IMR-90 (cell line): ENCODE measurements at regions not wholly inside any gene's neighbourhood (a gene's known extent, or its start where the extent isn't known, plus 50 kb on each side); places are given as distances from the start of the nearest gene placed in this dataset.

Experiments
- ATAC-seq: fragments of 200-7000 bp; cut with Tn5 transposase; 2 replicates; pipeline ENCODE4 v1.9.1; 2020; ENCODE audit warnings: low read depth, mild to moderate bottlenecking, moderate library complexity
- BruUV-seq: library from RNA; stranded (reverse); fragments of 400-500 nt; replicated peaks from 2 replicates; lab custom pipeline; 2021; lab: Mats Ljungman, UMichigan
- CTCF ChIA-PET: fragments of 300-600 bp; formaldehyde crosslinking; extraction: SDS; loops from one replicate; lab custom pipeline; 2021; ENCODE audit warnings: antibody characterized with exemption; lab: Yijun Ruan, JAX
- POLR2A ChIA-PET: fragments of 300-600 bp; sonication (Branson Sonifier 250); formaldehyde crosslinking; loops from one replicate; lab custom pipeline; 2022; ENCODE audit warnings: antibody characterized with exemption; ENCODE audit not compliant: unreplicated experiment; lab: Charles Lee
- DNase-seq: peaks from one replicate; pipeline ENCODE4 v3.0.0; 2013
- H2AFZ ChIP-seq: replicated peaks from 2 replicates; pipeline ENCODE3; 2013; ENCODE audit warnings: low read length, mild to moderate bottlenecking; ENCODE audit not compliant: poor library complexity
- H2AK5ac ChIP-seq: 2 replicates; pipeline ENCODE4 v1.6.1; 2013; ENCODE audit warnings: low read depth, low read length, inconsistent platforms
- H2AK9ac ChIP-seq: replicated peaks from 2 replicates; pipeline ENCODE3; 2013; ENCODE audit warnings: mild to moderate bottlenecking, low read depth, low read length, moderate library complexity; ENCODE audit not compliant: poor library complexity
- H2BK120ac ChIP-seq: 2 replicates; pipeline ENCODE4 v1.6.1; 2013; ENCODE audit warnings: low read depth, low read length, inconsistent platforms
- H2BK15ac ChIP-seq: 3 replicates; pipeline ENCODE4 v1.6.1; 2013; ENCODE audit warnings: low read depth, low read length, inconsistent platforms
- H2BK20ac ChIP-seq: 2 replicates; pipeline ENCODE4 v1.6.1; 2013; ENCODE audit warnings: low read depth, mild to moderate bottlenecking, inconsistent platforms, low read length, moderate library complexity
- H2BK5ac ChIP-seq: 2 replicates; pipeline ENCODE4 v1.6.1; 2013; ENCODE audit warnings: mild to moderate bottlenecking, low read depth, low read length, inconsistent platforms; ENCODE audit not compliant: poor library complexity, severe bottlenecking
- H3K14ac ChIP-seq: replicated peaks from 2 replicates; pipeline ENCODE4 v1.6.1; 2013; ENCODE audit warnings: low read depth, low read length, inconsistent platforms
- H3K18ac ChIP-seq: 2 replicates; pipeline ENCODE4 v1.6.1; 2013; ENCODE audit warnings: low read depth, low read length, control low read depth
- H3K23ac ChIP-seq: 2 replicates; pipeline ENCODE4 v1.6.1; 2013; ENCODE audit warnings: low read depth, low read length, inconsistent platforms
- H3K27ac ChIP-seq: 2 replicates; pipeline ENCODE4 v1.5.1; 2013; ENCODE audit warnings: mild to moderate bottlenecking, control low read depth, low read length; ENCODE audit not compliant: insufficient read depth
- H3K27me3 ChIP-seq: 2 replicates; pipeline ENCODE4 v1.6.1; 2013; ENCODE audit warnings: low read length; ENCODE audit not compliant: control insufficient read depth, insufficient read depth
- H3K36me3 ChIP-seq: 2 replicates; pipeline ENCODE4 v1.6.1; 2013; ENCODE audit warnings: low read length, mixed read lengths; ENCODE audit not compliant: control insufficient read depth, insufficient read depth
- H3K4ac ChIP-seq: 2 replicates; pipeline ENCODE4 v1.6.1; 2013; ENCODE audit warnings: low read depth, low read length, inconsistent platforms
- H3K4me1 ChIP-seq: 2 replicates; pipeline ENCODE4 v1.6.1; 2013; ENCODE audit warnings: low read length, mixed read lengths; ENCODE audit not compliant: control insufficient read depth, insufficient read depth
- H3K4me2 ChIP-seq: 2 replicates; pipeline ENCODE4 v1.6.1; 2013; ENCODE audit warnings: low read depth, mild to moderate bottlenecking, control low read depth, low read length, moderate library complexity
- H3K4me3 ChIP-seq: 2 replicates; pipeline ENCODE4 v1.5.1; 2013; ENCODE audit warnings: low read depth, mild to moderate bottlenecking, control low read depth, low read length, moderate library complexity; ENCODE audit not compliant: insufficient read depth
- H3K56ac ChIP-seq: 2 replicates; pipeline ENCODE4 v1.6.1; 2013; ENCODE audit warnings: low read length, inconsistent platforms; ENCODE audit not compliant: insufficient read depth; ENCODE audit errors: extremely low read depth
- H3K79me1 ChIP-seq, 2 experiments: 2 replicates each; pipeline ENCODE4 v1.6.1; 2013; ENCODE audit warnings: low read length in 2 of 2, inconsistent platforms in 1 of 2, low read depth in 1 of 2
- H3K9ac ChIP-seq: 2 replicates; pipeline ENCODE4 v1.6.1; 2013; ENCODE audit warnings: low read depth, low read length, control low read depth
- H3K9me1 ChIP-seq: 2 replicates; pipeline ENCODE4 v1.6.1; 2013; ENCODE audit warnings: low read length, inconsistent platforms; ENCODE audit not compliant: insufficient read depth
- H3K9me3 ChIP-seq: 2 replicates; pipeline ENCODE4 v1.6.1; 2013; ENCODE audit warnings: low read length; ENCODE audit not compliant: control insufficient read depth, insufficient read depth
- H4K20me1 ChIP-seq: 2 replicates; pipeline ENCODE4 v1.6.1; 2013; ENCODE audit warnings: low read length, inconsistent platforms; ENCODE audit not compliant: insufficient read depth
- H4K5ac ChIP-seq: 2 replicates; pipeline ENCODE4 v1.6.1; 2013; ENCODE audit warnings: mild to moderate bottlenecking, low read depth, low read length, control low read depth
- H4K8ac ChIP-seq, 2 experiments: 2 replicates each; pipeline ENCODE4 v1.6.1; 2013; ENCODE audit warnings: low read depth in 2 of 2, low read length in 2 of 2, control low read depth in 1 of 2, inconsistent platforms in 1 of 2
- H4K91ac ChIP-seq: 2 replicates; pipeline ENCODE4 v1.6.1; 2013; ENCODE audit warnings: low read depth, low read length, inconsistent platforms; ENCODE audit not compliant: insufficient read depth
- FOS ChIP-seq: fragments of 150-350 bp; IDR thresholded peaks from 2 replicates; pipeline ENCODE4 v1.6.1; 2016; ENCODE audit warnings: low read depth, low read length
- MAFK ChIP-seq: IDR thresholded peaks from 2 replicates; pipeline ENCODE4 v1.6.1; 2012; ENCODE audit warnings: low read depth, low read length, improper control_type of control experiment
- POLR2A ChIP-seq: IDR thresholded peaks from 2 replicates; pipeline ENCODE4 v1.6.1; 2012; ENCODE audit warnings: mild to moderate bottlenecking, low read depth, low read length
- WGBS, 2 experiments: methylation state at CpG; one replicate each; pipeline versions ENCODE4 v1.1.5 to v1.1.7; 2013; ENCODE audit warnings: missing lambda C conversion rate in 2 of 2; ENCODE audit not compliant: insufficient read length in 1 of 2; ENCODE audit errors: extremely low coverage in 2 of 2; 5-methylcytosine and 5-hydroxymethylcytosine counted together
- dilution Hi-C: fragments of 300-500 bp; cut with HindIII; formaldehyde crosslinking; loops from one replicate; pipeline ENCODE4 v1.14.3; 2018; ENCODE audit warnings: low sequenced_read_pairs; ENCODE audit not compliant: unreplicated experiment
- in situ Hi-C: fragments of 300-500 bp; cut with MboI; formaldehyde crosslinking; loops from 3 replicates; pipeline ENCODE4 v1.14.3; 2019; ENCODE audit warnings: low sequenced_read_pairs, inconsistent platforms, mixed read lengths
- intact Hi-C: fragments of 100-400 bp; cut with micrococcal nuclease; formaldehyde crosslinking; loops from 2 replicates; pipeline ENCODE4 v1.10.0; 2022
- TF ChIP-seq, protein P1 (sequence below): conservative IDR thresholded peaks from 2 replicates; pipeline ENCODE4 v1.5.1; 2012; ENCODE audit warnings: mild to moderate bottlenecking, low read depth, low read length, improper control_type of control experiment

GRCh38 chr19:13701624-13702023, 62.7 kb upstream of the MRI1 start:
- Histone ChIP-seq H3K4me3 (no peak overlapping the region), H2AFZ (no peak overlapping the region), H3K36me3 (no peaks in the 10 kb centered on the region), H3K14ac (no peak overlapping the region), H3K56ac (no peak overlapping the region), H3K4ac (no peak overlapping the region), H2BK120ac (no peak overlapping the region), H4K20me1 (no peaks in the 10 kb centered on the region), H3K9me1 (no peaks in the 10 kb centered on the region), H3K79me1 (no peaks in the 10 kb centered on the region), H3K9ac (no peak overlapping the region), H3K18ac (no peak overlapping the region), H4K91ac (no peak overlapping the region), H2BK5ac (no peak overlapping the region), H3K9me3 (peaks cover 12% of the 10 kb centered on the region), H4K5ac (no peak overlapping the region), H2BK15ac (no peak overlapping the region), H2AK9ac (no peak overlapping the region), H2AK5ac (no peak overlapping the region), H4K8ac (no peak overlapping the region), H3K27me3 (peaks cover 11% of the 10 kb centered on the region), H3K23ac (no peak overlapping the region), H2BK20ac (no peak overlapping the region), H3K27ac (no peak overlapping the region), H3K4me2 (no peak overlapping the region), H3K4me1 (no peaks in the 10 kb centered on the region)
- CTCF ChIA-PET, result no interaction called here
- dilution Hi-C loops (no loop called here), in situ Hi-C loops (loop anchor here (25.0 kb wide), 1 partner anchor 414 kb away; no protein-coding TSS in a partner anchor), intact Hi-C loops (no loop called here)
- POLR2A ChIA-PET, result no interaction called here
- TF ChIP-seq MAFK, result no peak
- TF ChIP-seq POLR2A, result no peak
- TF ChIP-seq FOS, result no peak
- TF ChIP-seq, protein P1, sequence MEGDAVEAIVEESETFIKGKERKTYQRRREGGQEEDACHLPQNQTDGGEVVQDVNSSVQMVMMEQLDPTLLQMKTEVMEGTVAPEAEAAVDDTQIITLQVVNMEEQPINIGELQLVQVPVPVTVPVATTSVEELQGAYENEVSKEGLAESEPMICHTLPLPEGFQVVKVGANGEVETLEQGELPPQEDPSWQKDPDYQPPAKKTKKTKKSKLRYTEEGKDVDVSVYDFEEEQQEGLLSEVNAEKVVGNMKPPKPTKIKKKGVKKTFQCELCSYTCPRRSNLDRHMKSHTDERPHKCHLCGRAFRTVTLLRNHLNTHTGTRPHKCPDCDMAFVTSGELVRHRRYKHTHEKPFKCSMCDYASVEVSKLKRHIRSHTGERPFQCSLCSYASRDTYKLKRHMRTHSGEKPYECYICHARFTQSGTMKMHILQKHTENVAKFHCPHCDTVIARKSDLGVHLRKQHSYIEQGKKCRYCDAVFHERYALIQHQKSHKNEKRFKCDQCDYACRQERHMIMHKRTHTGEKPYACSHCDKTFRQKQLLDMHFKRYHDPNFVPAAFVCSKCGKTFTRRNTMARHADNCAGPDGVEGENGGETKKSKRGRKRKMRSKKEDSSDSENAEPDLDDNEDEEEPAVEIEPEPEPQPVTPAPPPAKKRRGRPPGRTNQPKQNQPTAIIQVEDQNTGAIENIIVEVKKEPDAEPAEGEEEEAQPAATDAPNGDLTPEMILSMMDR, result no peak
- ATAC-seq, result no peak
- BruUV-seq, result no TSS peak
- WGBS, 2 experiments, result no CpG with 5 or more reads among the region's 2 CpGs
- DNase-seq, result no peak
